HG03097 (cell line): ENCODE measurements at regions not wholly inside any gene's neighbourhood (a gene's known extent, or its start where the extent isn't known, plus 50 kb on each side); places are given as distances from the start of the nearest gene placed in this dataset.
"Not testable (repeated sequence)": the region's sequence is repeated elsewhere in the genome, so short reads cannot be mapped to it uniquely, and the experiment has no call there.

Experiments used
- ATAC-seq: cut with Tn5 transposase; IDR thresholded peaks from one replicate; pipeline ENCODE4 v1.9.1; 2021; ENCODE audit not compliant: unreplicated experiment, low FRiP score

DNA sequence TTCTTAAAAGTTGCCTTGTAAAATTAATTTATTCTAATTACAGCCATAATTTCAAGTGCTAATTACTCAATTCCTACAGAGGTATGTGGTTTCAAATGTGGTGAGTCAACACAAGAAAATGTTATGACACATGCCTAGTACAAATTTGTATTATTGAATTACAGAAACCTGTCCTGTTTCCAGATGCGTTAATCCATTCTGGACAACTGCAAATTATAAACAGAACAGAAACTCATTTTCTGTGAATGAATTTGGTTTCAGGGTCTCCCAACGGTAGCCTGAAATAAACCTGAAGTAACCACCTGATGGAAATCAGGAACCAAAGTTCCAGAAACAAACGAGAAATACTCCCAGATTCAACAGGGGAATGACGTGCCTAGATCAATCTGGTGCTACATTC lies 328.6 kb upstream of the F9 start:
- no peak for ATAC-seq

DNA sequence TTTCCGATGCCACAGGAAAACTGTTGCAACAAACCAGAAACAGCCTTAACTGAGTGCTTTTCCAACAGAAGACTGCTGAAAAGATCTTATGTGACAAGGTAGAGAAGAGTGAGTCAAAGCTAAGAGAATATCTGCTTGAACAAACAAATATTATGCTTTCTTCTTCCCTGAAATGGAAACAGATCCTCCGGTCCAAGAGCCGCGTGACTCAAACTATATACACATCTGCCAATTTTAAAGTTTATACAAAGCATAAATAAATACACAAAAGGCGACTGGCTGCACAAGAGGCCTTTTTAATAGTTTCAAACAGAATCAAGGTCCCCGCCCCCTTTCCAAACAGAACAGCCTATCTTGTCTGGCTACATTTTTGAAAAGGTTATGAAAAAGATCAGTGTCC lies 329.7 kb upstream of the F9 start:
- ATAC-seq, result no peak

DNA sequence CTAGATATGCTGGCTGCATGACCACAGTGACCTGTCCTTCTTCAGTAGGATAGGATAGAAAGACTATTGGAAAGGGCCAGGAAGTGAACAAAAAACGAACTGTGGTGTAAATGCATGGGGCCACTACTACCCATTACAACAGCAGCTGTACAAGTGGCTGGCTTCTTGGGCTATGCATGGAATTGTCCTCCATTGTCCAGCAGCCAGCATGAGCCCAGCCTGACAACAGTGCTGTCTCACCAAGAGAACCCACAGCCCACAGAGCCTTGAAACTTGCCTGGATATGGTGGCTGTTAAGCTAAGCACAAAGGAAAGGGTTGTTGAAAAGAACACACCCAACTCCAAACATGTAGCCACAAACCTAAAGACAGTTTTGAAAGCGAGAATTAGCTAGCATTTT lies 330.2 kb upstream of the F9 start:
- ATAC-seq, result no peak

DNA sequence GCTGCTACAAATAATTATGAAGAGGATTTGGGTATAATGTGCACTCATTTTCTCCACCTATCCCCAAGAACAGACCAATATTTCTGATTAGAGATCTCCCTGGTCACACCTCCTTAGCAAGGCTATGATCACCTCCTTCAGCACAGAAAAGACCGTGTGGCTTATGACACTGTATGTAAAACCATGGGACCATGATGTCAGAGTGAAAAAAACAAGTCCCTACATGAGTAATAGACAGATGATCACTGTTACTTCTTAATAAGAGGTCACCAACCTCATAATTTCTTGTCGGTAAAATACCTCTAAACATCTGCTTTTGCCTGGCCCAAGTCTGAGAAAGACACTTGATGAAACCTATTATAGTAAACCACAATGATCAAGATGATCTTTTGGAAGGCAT lies 330.6 kb upstream of the F9 start:
- ATAC-seq, result no peak

DNA sequence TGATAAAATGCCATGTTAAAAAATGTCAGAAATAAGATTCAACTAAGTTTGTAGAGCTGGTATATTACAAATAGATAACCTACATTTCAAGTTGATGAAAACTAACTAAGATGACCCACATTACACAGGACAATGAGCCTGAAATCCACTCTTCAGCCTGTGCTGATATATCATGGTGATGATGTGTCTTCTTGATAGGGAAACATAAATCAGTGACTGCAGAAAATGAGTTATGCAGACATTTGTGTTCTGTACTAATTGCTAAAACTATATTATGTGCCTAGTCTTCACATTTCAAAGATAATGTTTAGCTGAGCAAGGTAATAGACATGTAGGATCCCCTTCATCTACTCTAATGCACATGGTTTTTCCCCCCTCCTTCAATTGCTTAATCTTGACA lies 331.6 kb upstream of the F9 start:
- no peak for ATAC-seq

DNA sequence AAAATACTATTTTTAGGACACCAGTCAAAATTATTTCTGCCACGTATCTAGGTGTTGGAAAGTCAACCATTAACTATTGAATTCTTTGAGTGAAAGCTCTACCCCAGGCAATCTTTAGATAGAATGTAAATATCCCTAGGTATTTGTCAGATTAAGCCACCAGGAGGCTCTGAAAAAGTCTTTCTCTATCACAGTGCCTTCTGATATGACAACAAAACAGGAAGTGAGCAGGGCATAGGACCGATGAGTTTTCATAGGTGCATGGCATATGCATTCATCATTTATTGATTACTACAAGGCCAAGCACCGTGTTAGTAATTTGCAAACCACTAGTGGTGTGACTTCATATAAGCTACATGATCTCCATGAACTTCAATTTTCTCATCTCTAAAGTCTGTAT lies 333.6 kb upstream of the F9 start:
- no peak for ATAC-seq

- no peak for ATAC-seq
These were observed 335.8 kb upstream of the F9 start for GRCh38 chrX:139194571-139195280.

- no peak for ATAC-seq
These were observed 338.1 kb upstream of the F9 start for GRCh38 chrX:139192386-139192961.

GRCh38 chrX:139191746-139192385 lies 338.7 kb upstream of the F9 start:
- no peak for ATAC-seq

- ATAC-seq, result no peak
These were observed 339.3 kb upstream of the F9 start for GRCh38 chrX:139191286-139191685.

GRCh38 chrX:139187738-139188137 lies 342.8 kb upstream of the F9 start:
- ATAC-seq, result no peak

DNA sequence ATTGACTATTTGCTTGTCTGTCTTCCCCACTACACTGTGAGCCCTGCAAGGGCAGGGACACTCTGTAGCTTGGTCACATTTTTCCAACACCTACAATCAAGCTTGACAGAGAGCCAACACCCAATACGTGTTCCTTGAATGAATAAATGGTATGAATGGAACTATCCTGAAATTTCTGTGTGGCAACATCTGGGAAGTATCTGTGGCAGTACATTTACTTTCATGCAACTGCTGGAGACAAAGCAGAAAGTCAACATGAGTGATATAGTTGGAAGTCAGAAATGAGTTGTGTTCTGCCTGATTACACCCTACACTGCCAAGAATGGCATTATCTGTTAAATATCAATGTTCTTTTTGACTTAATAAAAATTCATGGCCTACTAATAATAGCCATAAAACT lies 343.5 kb upstream of the F9 start:
- ATAC-seq, result no peak

- ATAC-seq, result peak; percentile 85
These were observed 350.9 kb upstream of the F9 start for GRCh38 chrX:139179592-139179991.

DNA sequence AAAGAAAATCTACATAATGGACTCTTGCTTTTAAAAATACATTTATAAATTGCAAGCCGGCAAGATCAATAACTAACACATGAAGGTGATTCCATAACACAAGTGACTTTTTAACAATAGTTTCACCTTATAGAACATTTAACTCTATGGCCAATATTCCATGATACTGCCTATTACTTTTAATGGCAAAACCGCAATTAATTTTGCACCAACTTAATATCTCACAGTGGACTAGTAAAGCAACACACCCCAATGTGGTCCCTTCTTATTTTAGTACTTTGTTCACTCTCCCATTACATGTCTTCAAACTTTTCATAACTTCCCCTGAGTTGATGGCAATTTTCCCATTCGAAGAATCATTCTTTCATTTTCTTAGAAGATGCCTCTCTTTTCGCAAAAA lies 351.6 kb upstream of the F9 start:
- ATAC-seq, result no peak

- ATAC-seq, result no peak
These were observed 357.8 kb upstream of the F9 start for GRCh38 chrX:139172731-139173130.

- ATAC-seq, result no peak
These were observed 359.9 kb upstream of the F9 start for GRCh38 chrX:139170526-139171173.

DNA sequence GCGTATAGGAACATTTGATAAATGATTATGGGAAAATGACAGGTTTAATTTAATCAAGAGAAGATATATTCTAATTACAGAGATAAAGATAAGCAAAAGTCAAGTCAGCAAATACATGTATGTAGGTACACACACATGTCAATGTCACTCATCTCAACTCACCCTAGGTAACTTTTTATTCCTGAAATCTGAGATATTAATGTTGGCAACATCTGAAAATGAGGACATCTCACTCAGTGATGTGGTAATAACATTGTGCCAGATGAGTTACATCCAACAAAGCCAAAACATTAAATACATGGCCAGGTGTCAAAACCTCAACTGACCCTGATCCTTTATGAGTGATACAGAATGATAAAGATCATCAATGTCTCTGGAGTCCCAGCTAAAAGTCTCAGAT lies 363.3 kb upstream of the F9 start:
- no peak for ATAC-seq

- ATAC-seq, result no peak
These were observed 372.3 kb upstream of the F9 start for GRCh38 chrX:139158256-139158655.

- no peak for ATAC-seq
These were observed 374.2 kb upstream of the F9 start for GRCh38 chrX:139156356-139156755.

- not testable (repeated sequence) for ATAC-seq
These were observed 383.9 kb upstream of the F9 start for GRCh38 chrX:139146625-139147024.

- ATAC-seq, result no peak
These were observed 389.2 kb upstream of the F9 start for GRCh38 chrX:139141370-139141769.

- ATAC-seq, result no peak
These were observed 396.2 kb upstream of the F9 start for GRCh38 chrX:139134316-139134715.
